Right lung (tissue), 2 donors: ENCODE measurements at regions not wholly inside any gene's neighbourhood (a gene's known extent, or its start where the extent isn't known, plus 50 kb on each side); places are given as distances from the start of the nearest gene placed in this dataset.

ENCODE experiments used
- DNase-seq, 2 donors: peaks; one replicate each; pipeline ENCODE4 v3.0.0-alpha.2; 2013

- no peak for DNase-seq
These were observed 341.8 kb downstream of the TMEM182 start for GRCh38 chr2:103103678-103104077.

GRCh38 chr2:103119352-103119751 is 357.5 kb downstream of the TMEM182 start:
- DNase-seq: no peak

- DNase-seq: no peak
These were observed 359.3 kb downstream of the TMEM182 start for GRCh38 chr2:103121106-103121505.

GRCh38 chr2:103123516-103123915 is 361.7 kb downstream of the TMEM182 start:
- no peak for DNase-seq

GRCh38 chr2:103130857-103131256 is 369.0 kb downstream of the TMEM182 start:
- no peak for DNase-seq

- DNase-seq: no peak
These were observed 370.8 kb downstream of the TMEM182 start for GRCh38 chr2:103132536-103133217.

- DNase-seq: no peak
These were observed 373.8 kb downstream of the TMEM182 start for GRCh38 chr2:103135679-103136078.

GRCh38 chr2:103138123-103138901 is 376.5 kb downstream of the TMEM182 start:
- no peak for DNase-seq

- DNase-seq: no peak
These were observed 377.9 kb downstream of the TMEM182 start for GRCh38 chr2:103139628-103140268.

- DNase-seq: no peak
These were observed 383.0 kb downstream of the TMEM182 start for GRCh38 chr2:103144837-103145236.

- no peak for DNase-seq
These were observed 383.9 kb downstream of the TMEM182 start for GRCh38 chr2:103145739-103146138.

GRCh38 chr2:103151046-103151445 is 389.2 kb downstream of the TMEM182 start:
- no peak for DNase-seq

- no peak for DNase-seq
These were observed 390.7 kb downstream of the TMEM182 start for GRCh38 chr2:103152556-103152955.

- peak; percentile 6 to 13 for DNase-seq
These were observed 391.9 kb downstream of the TMEM182 start for GRCh38 chr2:103153580-103154284.

GRCh38 chr2:103155308-103155707 is 393.5 kb downstream of the TMEM182 start:
- DNase-seq: no peak

GRCh38 chr2:103159018-103159417 is 397.2 kb downstream of the TMEM182 start:
- DNase-seq: no peak

GRCh38 chr2:103161456-103162289 is 399.8 kb downstream of the TMEM182 start:
- DNase-seq: peak; percentile 44 to 60

- DNase-seq: no peak
These were observed 402.9 kb downstream of the TMEM182 start for GRCh38 chr2:103164748-103165147.

- no peak for DNase-seq
These were observed 404.0 kb downstream of the TMEM182 start for GRCh38 chr2:103165836-103166235.

GRCh38 chr2:103166456-103167324 is 404.9 kb downstream of the TMEM182 start:
- DNase-seq: no peak
